MCF 10A (cell line): ENCODE measurements at regions not wholly inside any gene's neighbourhood (a gene's known extent, or its start where the extent isn't known, plus 50 kb on each side); places are given as distances from the start of the nearest gene placed in this dataset.

Experiments used
- BruUV-seq: library from RNA; stranded (reverse); fragments of 400-500 nt; replicated peaks from 2 replicates; lab custom pipeline; 2021; lab: Mats Ljungman, UMichigan
- CTCF ChIA-PET: fragments of 300-600 bp; sonication (Branson Sonifier 250); formaldehyde crosslinking; extraction: SDS; loops from one replicate; lab custom pipeline; 2021; ENCODE audit warnings: antibody characterized with exemption, inconsistent platforms; lab: Yijun Ruan, JAX
- POLR2A ChIA-PET: fragments of 300-600, 350-650 bp; sonication (Branson Sonifier 250); formaldehyde crosslinking; extraction: SDS; loops from one replicate; lab custom pipeline; 2020; ENCODE audit warnings: antibody characterized with exemption, inconsistent platforms; lab: Yijun Ruan, JAX
- DNase-seq: peaks from one replicate; pipeline ENCODE4 v3.0.0-alpha.2; 2018; ENCODE audit not compliant: unreplicated experiment
- H3K27ac Mint-ChIP-seq: one replicate; pipeline ENCODE4 v1.8.0; 2022; ENCODE audit warnings: mild to moderate bottlenecking, low read depth, mixed read lengths; ENCODE audit not compliant: unreplicated experiment
- H3K27me3 Mint-ChIP-seq: one replicate; pipeline ENCODE4 v1.8.0; 2022; ENCODE audit warnings: mixed read lengths; ENCODE audit not compliant: insufficient read depth, unreplicated experiment
- H3K36me3 Mint-ChIP-seq: one replicate; pipeline ENCODE4 v1.8.0; 2022; ENCODE audit warnings: mild to moderate bottlenecking, moderate library complexity, mixed read lengths; ENCODE audit not compliant: insufficient read depth, unreplicated experiment
- H3K4me1 Mint-ChIP-seq: one replicate; pipeline ENCODE4 v1.8.0; 2022; ENCODE audit warnings: mixed read lengths; ENCODE audit not compliant: insufficient read depth, unreplicated experiment
- H3K4me3 Mint-ChIP-seq: one replicate; pipeline ENCODE4 v1.8.0; 2022; ENCODE audit warnings: mild to moderate bottlenecking, moderate library complexity, mixed read lengths; ENCODE audit not compliant: unreplicated experiment
- H3K9me3 Mint-ChIP-seq: one replicate; pipeline ENCODE4 v1.8.0; 2022; ENCODE audit warnings: mixed read lengths; ENCODE audit not compliant: unreplicated experiment
- intact Hi-C: fragments of 100-400 bp; cut with micrococcal nuclease; formaldehyde crosslinking; loops from 2 replicates; pipeline ENCODE4 v1.14.1; 2022
- TF ChIP-seq, protein P1 (sequence below): fragments of 200-600 bp; IDR thresholded peaks from one replicate; pipeline ENCODE4 v1.8.0; 2022; ENCODE audit warnings: antibody characterized with exemption, mild to moderate bottlenecking; ENCODE audit not compliant: unreplicated experiment

DNA sequence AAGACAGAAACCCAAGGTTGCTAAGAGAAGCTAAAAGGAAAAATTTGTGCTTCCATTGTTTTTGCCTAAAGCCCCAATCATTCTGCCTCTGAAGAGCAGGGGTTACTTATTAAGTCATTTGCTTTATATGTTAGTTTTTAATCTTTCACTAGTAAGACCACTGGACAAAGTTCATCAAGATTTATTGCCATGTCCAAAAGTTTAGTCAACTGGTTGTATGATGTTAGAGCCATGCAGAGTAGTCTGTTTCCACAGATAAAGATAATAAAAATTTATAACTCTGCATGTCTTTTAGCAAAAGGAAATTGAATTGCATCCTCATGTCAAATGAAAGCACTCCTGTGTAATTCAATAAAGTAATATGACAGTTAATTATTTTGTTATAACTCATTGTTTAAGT, 75.8 kb upstream of the PRKG2 start:
- H3K4me3 Mint-ChIP-seq: no peak overlapping the region
- ChIA-PET CTCF (interaction anchor here (0.7 to 0.9 kb wide), 2 partner anchors 61 to 528 kb away, joined by 3 read pairs; no protein-coding TSS in a partner anchor), POLR2A (no interaction called here)
- TF ChIP-seq, protein P1, sequence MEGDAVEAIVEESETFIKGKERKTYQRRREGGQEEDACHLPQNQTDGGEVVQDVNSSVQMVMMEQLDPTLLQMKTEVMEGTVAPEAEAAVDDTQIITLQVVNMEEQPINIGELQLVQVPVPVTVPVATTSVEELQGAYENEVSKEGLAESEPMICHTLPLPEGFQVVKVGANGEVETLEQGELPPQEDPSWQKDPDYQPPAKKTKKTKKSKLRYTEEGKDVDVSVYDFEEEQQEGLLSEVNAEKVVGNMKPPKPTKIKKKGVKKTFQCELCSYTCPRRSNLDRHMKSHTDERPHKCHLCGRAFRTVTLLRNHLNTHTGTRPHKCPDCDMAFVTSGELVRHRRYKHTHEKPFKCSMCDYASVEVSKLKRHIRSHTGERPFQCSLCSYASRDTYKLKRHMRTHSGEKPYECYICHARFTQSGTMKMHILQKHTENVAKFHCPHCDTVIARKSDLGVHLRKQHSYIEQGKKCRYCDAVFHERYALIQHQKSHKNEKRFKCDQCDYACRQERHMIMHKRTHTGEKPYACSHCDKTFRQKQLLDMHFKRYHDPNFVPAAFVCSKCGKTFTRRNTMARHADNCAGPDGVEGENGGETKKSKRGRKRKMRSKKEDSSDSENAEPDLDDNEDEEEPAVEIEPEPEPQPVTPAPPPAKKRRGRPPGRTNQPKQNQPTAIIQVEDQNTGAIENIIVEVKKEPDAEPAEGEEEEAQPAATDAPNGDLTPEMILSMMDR: no peak
- H3K36me3 Mint-ChIP-seq: no peaks in the 10 kb centered on the region
- no peak overlapping the region for H3K27ac Mint-ChIP-seq
- no peaks in the 10 kb centered on the region for H3K4me1 Mint-ChIP-seq
- no peaks in the 10 kb centered on the region for H3K9me3 Mint-ChIP-seq
- intact Hi-C loops: no loop called here
- BruUV-seq: no TSS peak
- DNase-seq: no peak
- H3K27me3 Mint-ChIP-seq: no peaks in the 10 kb centered on the region

DNA sequence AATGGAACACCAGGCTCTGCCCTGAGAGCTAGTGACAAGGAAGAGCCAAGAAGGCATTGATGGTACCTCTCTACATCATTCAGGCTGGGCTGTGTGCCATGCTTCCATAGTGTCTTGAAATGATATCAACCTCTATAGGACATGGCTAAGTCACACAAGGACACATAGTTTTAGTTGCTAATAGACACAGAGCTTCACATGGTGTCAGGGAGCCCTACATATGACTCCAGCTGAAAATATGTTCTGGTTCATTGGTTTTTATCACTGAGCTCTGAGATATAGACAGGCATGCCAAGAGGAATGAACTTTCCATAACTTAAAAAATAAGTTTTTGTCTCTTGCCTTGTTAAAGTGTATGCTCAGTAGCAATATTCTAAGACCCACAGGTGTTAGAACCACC, 72.1 kb upstream of the PRKG2 start:
- no peak overlapping the region for H3K27ac Mint-ChIP-seq
- no peaks in the 10 kb centered on the region for H3K27me3 Mint-ChIP-seq
- DNase-seq: no peak
- TF ChIP-seq, protein P1: no peak
- no peaks in the 10 kb centered on the region for H3K4me1 Mint-ChIP-seq
- intact Hi-C loops: no loop called here
- POLR2A ChIA-PET: no interaction called here
- H3K9me3 Mint-ChIP-seq: no peaks in the 10 kb centered on the region
- no TSS peak for BruUV-seq
- H3K36me3 Mint-ChIP-seq: no peaks in the 10 kb centered on the region
- CTCF ChIA-PET: interaction anchor here (0.6 kb wide), 1 partner anchor 1231 kb away, joined by 3 read pairs; no protein-coding TSS in a partner anchor
- no peak overlapping the region for H3K4me3 Mint-ChIP-seq

GRCh38 chr4:81282131-81282530, 67.1 kb upstream of the PRKG2 start:
- Mint-ChIP-seq H3K36me3 (no peaks in the 10 kb centered on the region), H3K27ac (no peak overlapping the region), H3K27me3 (no peaks in the 10 kb centered on the region), H3K9me3 (no peaks in the 10 kb centered on the region), H3K4me3 (no peak overlapping the region), H3K4me1 (no peaks in the 10 kb centered on the region)
- TF ChIP-seq, protein P1: no peak
- intact Hi-C loops: no loop called here
- ChIA-PET POLR2A (no interaction called here), CTCF (no interaction called here)
- DNase-seq: no peak
- BruUV-seq: no TSS peak

- TF ChIP-seq, protein P1: no peak
- intact Hi-C loops: no loop called here
- Mint-ChIP-seq H3K4me1 (no peaks in the 10 kb centered on the region), H3K36me3 (no peaks in the 10 kb centered on the region), H3K4me3 (no peak overlapping the region), H3K27me3 (no peaks in the 10 kb centered on the region), H3K9me3 (no peaks in the 10 kb centered on the region), H3K27ac (no peak overlapping the region)
- ChIA-PET POLR2A (no interaction called here), CTCF (no interaction called here)
- no TSS peak for BruUV-seq
- DNase-seq: no peak
Measured at GRCh38 chr4:81274460-81274859, 59.4 kb upstream of the PRKG2 start.
